Glomerular visceral epithelial cell (primary cell): ENCODE measurements at regions not wholly inside any gene's neighbourhood (a gene's known extent, or its start where the extent isn't known, plus 50 kb on each side); places are given as distances from the start of the nearest gene placed in this dataset.
"Not testable (repeated sequence)": the region's sequence is repeated elsewhere in the genome, so short reads cannot be mapped to it uniquely, and the experiment has no call there.

Source experiments
- DNase-seq: peaks from one replicate; pipeline ENCODE4 v3.0.0-alpha.2; 2016; ENCODE audit errors: extremely low spot score

- DNase-seq = not testable (repeated sequence)
These were observed 82.7 kb upstream of the METTL9 start for GRCh38 chr16:21516705-21517040.

- DNase-seq = peak; percentile 36
These were observed 82.1 kb upstream of the METTL9 start for GRCh38 chr16:21517263-21517662.

- not testable (repeated sequence) for DNase-seq
These were observed 79.8 kb upstream of the METTL9 start for GRCh38 chr16:21519361-21520133.

GRCh38 chr16:21520134-21521047 is 79.0 kb upstream of the METTL9 start:
- peak; percentile 93 for DNase-seq

GRCh38 chr16:21521048-21521389 is 78.4 kb upstream of the METTL9 start:
- not testable (repeated sequence) for DNase-seq

- DNase-seq = peak; percentile 79
These were observed 77.8 kb upstream of the METTL9 start for GRCh38 chr16:21521390-21522143.

GRCh38 chr16:21522846-21523245 is 76.5 kb upstream of the METTL9 start:
- not testable (repeated sequence) for DNase-seq

- DNase-seq = no peak
These were observed 75.8 kb upstream of the METTL9 start for GRCh38 chr16:21523411-21524067.

GRCh38 chr16:21524068-21524751 is 75.2 kb upstream of the METTL9 start:
- DNase-seq = no peak

GRCh38 chr16:21524752-21525028 is 74.7 kb upstream of the METTL9 start:
- not testable (repeated sequence) for DNase-seq

GRCh38 chr16:21525029-21525895 is 74.1 kb upstream of the METTL9 start:
- not testable (repeated sequence) for DNase-seq

- not testable (repeated sequence) for DNase-seq
These were observed 73.1 kb upstream of the METTL9 start for GRCh38 chr16:21525956-21526922.

- DNase-seq = no peak
These were observed 72.2 kb upstream of the METTL9 start for GRCh38 chr16:21526923-21527807.

- DNase-seq = not testable (repeated sequence)
These were observed 70.2 kb upstream of the METTL9 start for GRCh38 chr16:21529060-21529658.

- DNase-seq = not testable (repeated sequence)
These were observed 68.5 kb upstream of the METTL9 start for GRCh38 chr16:21530729-21531383.

GRCh38 chr16:21532996-21533395 is 66.4 kb upstream of the METTL9 start:
- DNase-seq = not testable (repeated sequence)

GRCh38 chr16:21533474-21533873 is 65.9 kb upstream of the METTL9 start:
- DNase-seq = not testable (repeated sequence)
